ENCODE measurements at regions not wholly inside any gene's neighbourhood (a gene's known extent, or its start where the extent isn't known, plus 50 kb on each side); places are given as distances from the start of the nearest gene placed in this dataset.
A peak's percentile ranks its signal among the peaks of the same experiment; 100 is the strongest.
"Not testable (repeated sequence)": the region's sequence is repeated elsewhere in the genome, so short reads cannot be mapped to it uniquely, and the experiment has no call there.

GRCh38 chr2:187610450-187610849, 56.2 kb upstream of the TFPI start:
- DNase-seq: not testable (repeated sequence)

DNA sequence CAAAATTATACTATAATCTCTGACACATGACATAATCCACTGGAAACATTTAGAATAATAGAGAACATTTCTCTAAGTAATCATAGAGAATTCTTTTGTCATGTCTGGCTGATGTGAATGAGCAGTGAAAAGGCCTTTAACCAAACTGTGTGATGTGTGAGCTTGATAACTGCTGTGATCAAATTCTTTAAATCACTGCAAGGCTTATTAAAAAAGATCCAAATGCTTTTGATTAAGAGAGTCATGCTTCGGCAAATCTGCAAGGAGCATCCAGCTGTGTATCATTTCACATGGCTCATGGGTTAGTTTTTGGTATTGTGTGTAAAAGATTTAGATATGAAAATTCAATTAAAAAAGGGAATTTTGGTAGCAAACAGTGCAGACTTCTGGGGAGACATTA, 58.6 kb upstream of the TFPI start:
- DNase-seq: no peak

- no peak for DNase-seq
Measured at GRCh38 chr2:187614756-187615155, 60.5 kb upstream of the TFPI start.

GRCh38 chr2:187615364-187615763, 61.1 kb upstream of the TFPI start:
- DNase-seq: no peak

GRCh38 chr2:187615902-187616301, 61.7 kb upstream of the TFPI start:
- DNase-seq: no peak

DNA sequence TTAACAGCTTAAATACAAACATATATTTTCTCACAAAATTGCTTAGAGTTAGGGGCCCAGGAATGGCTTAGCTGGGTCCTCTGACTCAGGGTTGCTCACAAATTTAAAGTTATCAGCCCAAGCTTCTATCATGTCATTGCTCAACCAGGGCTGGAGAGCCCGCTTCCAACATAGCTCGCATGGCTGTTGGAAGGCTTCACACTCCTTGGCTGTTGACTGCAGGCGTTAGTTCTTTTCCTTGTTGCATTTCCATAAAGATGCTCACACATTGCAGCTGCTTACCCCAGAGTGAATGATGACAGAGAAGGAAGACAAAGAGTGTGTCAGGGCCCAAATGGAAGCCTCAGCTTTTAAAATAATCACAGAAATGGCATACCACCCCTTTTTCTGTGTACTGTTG, 62.9 kb upstream of the TFPI start:
- DNase-seq: no peak

GRCh38 chr2:187617905-187618304, 63.7 kb upstream of the TFPI start:
- DNase-seq: peak; percentile 58

- DNase-seq: no peak
Measured at GRCh38 chr2:187618813-187619212, 64.6 kb upstream of the TFPI start.

- DNase-seq: no peak
Measured at GRCh38 chr2:187627153-187627552, 72.9 kb upstream of the TFPI start.

DNA sequence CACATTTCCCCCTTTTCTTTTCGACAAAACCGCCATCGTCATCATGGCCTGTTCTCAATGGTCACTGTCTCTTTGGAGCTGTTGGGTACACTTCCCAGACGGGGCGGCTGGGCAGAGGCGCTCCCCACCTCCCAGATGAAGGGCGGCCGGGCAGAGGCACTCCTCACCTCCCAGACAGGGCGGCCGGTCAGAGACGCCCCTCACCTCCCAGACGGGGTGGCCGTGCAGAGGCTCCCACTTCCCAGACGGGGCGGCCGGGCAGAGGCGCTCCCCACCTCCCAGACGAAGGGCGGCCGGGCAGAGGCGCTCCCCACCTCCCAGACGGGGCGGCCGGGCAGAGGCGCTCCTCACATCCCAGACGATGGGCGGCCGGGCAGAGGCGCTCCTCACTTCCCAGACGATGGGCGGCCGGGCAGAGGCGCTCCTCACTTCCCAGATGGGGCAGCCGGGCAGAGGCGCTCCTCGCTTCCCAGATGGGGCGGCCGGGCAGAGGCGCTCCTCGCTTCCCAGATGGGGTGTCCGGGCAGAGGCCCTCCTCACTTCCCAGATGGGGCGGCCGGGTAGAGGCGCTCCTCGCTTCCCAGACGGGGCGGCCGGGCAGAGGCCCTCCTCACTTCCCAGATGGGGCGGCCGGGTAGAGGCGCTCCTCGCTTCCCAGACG, 82.6 kb upstream of the TFPI start:
- DNase-seq: not testable (repeated sequence)

DNA sequence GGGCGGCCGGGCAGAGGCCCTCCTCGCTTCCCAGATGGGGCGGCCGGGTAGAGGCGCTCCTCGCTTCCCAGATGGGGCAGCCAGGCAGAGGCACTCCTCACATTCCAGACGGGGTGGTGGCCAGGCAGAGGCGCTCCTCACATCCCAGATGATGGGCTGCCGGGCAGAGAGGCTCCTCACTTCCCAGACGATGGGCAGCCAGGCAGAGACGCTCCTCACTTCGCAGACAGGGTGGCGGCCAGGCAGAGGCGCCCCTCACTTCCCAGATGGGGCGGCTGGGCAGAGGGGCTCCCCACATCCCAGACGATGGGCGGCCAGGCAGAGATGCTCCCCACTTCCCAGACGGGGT, 83.1 kb upstream of the TFPI start:
- DNase-seq: not testable (repeated sequence)

DNA sequence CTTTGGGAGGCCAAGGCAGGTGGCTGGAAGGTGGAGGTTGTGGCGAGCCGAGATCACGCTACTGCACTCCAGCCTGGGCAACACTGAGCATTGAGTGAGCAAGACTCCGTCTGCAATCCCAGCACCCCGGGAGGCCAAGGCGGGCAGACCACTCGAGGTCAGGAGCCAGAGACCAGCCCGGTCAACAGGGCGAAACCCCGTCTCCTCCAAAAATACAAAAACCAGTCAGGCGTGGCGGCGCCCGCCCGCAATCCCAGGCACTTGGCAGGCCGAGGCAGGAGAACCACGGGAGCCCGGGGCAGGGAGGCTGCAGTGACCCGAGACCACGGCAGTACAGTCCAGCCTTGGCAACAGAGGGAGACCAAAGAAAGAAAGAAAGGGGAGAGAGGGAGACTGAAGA, 83.5 kb upstream of the TFPI start:
- not testable (repeated sequence) for DNase-seq

DNA sequence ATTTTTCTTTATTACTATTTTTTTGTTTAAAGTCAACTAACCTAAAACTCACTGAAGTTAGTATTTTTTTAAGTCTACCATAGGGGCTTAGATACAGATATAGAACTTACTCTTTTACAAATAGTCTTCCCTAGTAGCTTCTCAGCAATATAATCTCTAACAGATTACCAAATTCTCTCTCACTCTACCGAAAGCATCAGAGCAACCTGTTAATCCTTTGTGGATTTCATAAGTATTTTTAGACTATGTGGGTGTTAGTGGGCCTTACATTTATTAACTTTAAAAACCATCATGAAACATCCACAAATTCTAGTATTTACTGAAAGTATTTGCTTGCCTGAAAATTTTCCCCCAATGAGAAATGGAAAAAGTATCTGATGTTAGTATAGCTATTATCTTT, 84.6 kb upstream of the TFPI start:
- no peak for DNase-seq

DNA sequence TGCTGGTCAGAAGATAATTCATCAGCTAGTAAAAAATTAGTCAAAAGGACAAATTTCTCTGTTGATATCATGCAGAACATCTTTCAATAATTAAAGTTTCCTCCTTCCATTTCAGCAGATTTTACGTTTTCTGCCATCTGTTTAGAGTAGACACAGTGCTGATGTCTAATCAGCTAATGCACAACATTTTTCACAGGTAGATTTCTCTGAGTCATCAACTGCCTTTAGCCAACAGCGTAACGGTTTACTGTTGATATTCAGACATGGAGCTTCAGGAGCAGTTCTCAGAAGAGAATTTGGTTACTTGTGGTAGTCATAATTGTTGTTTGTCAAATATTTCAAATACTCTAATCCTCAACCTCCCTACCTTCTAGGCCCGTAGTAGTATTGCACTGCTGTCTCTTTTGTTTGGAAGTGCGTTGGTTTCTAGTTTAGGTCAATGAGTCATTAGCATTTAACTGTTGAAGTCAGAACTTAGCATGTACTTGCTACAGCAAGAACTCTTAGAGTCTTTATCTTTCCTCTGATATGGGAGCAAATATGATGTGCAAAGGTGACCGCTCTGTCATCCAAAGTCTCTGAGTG, 86.8 kb upstream of the TFPI start:
- DNase-seq: no peak

GRCh38 chr2:187642498-187642897, 88.3 kb upstream of the TFPI start:
- no peak for DNase-seq

DNA sequence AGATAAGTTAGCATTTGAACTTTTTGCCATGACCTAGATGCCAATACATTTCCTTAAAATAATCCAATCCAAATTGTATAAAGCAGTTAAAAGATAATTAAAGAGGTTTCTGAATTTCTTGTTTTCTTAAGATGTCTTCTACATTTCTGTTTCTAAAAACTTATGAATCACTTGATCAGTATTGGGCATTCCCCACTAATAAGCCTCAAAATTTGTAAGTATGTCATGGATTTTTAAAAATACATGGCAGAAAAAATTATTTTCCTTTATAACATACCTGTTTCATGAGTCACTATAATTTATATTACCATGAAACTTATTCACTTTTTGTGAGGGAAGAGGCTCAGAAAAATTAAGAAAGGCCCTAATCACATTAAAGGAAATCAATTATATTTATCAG, 90.3 kb upstream of the TFPI start:
- DNase-seq: no peak

- no peak for DNase-seq
Measured at GRCh38 chr2:187644981-187645380, 90.7 kb upstream of the TFPI start.

DNA sequence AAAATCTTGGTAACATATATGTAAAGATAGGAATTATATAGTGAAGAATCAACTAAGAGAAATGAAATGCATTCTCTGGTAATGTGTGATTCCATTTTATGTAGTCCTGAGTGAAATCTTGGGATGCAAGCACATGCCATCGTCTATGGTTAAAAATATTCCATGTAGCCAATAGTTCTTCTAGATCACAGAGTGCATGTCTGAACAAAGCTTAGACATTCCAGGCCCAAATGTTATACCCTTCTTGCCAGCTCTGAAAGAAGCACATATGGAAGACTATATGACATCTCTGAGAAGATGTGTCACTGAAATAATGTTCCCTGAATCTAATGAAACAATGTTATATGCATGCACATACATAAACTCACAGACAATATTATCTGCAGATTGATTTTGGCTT, 92.3 kb upstream of the TFPI start:
- DNase-seq: no peak

DNA sequence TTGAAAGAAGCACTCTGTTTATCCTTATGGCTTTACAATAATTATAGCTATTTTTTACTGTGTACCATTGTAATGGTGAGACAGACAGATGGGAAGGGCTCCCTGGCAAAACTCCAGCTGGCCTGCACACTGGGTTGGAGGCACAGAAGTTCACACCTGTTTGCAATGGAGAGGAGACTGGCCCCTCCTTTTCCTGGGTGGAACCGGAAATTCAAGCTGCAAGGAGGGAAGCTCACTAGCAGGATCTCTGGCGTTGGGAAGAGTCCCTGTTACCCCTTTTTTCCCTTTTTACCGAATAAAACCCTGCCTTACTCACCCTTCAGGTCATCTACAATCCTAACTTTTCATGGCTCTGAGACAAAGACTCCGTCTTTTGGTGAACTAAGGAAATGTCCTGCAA, 100.3 kb upstream of the TFPI start:
- peak; percentile 94 for DNase-seq

DNA sequence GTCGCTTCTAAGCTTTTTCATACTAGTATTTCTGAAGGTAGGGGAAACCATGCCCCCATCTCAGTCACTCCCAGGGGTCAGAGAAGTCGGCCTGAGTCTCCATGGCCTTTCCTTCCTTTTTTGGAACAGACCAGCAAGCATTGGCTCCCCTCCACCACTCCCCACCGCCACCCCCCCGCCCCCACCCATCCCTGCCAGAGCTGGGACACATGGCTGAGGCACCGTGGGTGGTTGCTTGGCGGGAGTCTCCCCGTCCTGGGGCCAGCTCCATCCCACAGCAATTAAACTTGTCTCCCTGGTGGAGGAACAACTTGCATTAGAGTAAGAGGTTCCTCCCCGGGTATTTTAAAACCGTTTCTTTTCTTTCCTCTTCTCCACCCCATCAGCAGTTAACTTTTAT, 100.8 kb upstream of the TFPI start:
- no peak for DNase-seq

DNA sequence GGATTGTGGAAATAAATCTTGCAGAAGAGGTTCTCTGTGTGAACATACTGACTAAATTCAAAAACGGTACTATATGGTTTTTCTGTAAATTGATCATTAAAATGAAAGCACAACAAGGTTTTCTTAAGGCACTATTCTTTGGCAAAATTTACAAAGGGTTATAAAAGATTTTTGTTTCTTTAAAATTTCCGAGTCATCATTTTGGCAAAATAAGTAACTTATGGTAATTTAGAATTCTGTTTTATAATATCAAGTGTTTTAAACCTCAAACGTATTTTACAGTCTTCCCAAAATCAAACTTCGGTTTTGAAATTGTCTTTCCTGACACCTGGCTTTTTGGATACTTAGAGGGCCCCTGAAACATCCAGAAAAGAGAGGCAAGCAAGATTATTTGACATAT, 101.9 kb upstream of the TFPI start:
- no peak for DNase-seq

DNA sequence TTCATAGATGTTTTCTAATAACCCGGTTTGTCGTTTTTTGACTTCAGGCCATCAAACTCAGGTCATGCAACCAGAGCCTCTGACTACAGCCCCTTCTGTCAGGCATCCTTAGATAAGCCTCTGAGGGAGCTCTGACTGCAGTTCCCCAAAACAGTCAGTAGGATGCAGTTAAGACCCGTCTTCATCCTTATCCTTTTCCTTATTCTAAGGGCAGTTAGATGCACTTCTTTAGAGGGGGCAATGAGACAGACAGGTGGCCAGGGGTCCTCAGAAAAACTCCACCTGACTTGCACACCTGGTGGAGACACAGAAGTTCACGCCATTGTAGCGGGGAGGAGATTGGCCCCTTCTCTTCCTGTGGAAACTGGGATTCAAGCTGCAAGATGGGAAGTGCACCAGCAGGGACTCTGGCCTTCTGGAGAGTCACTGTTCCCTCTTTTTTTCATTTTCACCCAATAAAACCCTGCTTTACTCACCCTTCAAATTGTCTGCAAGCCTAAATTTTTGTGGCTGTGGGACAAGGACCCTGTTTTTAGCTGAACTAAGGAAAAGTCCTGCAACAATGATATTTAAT, 104.8 kb upstream of the TFPI start:
- DNase-seq: no peak

DNA sequence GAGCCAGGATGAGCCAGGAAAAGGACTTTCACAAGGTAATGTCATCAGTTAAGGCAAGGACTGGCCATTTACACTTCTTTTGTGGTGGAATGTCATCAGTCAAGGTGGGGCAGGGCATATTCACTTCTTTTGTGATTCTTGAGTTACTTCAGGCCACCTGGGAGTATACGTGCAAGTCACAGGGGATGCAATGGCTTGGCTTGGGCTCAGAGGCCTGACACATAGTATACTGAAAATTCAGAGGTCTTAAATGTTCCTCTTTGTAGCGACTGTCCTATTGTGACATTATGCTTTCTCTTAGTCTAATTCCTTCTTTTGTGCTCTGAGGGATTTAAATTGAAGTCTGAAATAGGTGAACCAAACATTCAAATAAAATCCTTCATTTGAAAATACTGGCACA, 121.8 kb upstream of the TFPI start:
- not testable (repeated sequence) for DNase-seq

GRCh38 chr2:187679454-187679853, 125.2 kb upstream of the TFPI start:
- no peak for DNase-seq

- no peak for DNase-seq
Measured at GRCh38 chr2:187684174-187684573, 129.9 kb upstream of the TFPI start.

Measured in COR-L47 (cell line).